Vagina (tissue), 2 donors: ENCODE measurements at regions not wholly inside any gene's neighbourhood (a gene's known extent, or its start where the extent isn't known, plus 50 kb on each side); places are given as distances from the start of the nearest gene placed in this dataset.

ENCODE experiments used
- POLR2AphosphoS5 ChIP-seq, 2 donors: sonication (generic); formaldehyde crosslinking; IDR thresholded peaks; one replicate each; pipeline ENCODE4 v1.9.0; 2017; ENCODE audit warnings: antibody characterized with exemption in 2 of 2, mild to moderate bottlenecking in 2 of 2, low read depth in 1 of 2; ENCODE audit not compliant: insufficient read depth in 1 of 2
- TF ChIP-seq, protein P1 (sequence below), 3 experiments: fragments of 450-650 bp in 2 of 3; fragments of 200-600 bp in 1 of 3; sonication (generic) in 1 of 3; IDR thresholded peaks; one replicate each; pipeline ENCODE4 v1.5.1; 2017 to 2019; ENCODE audit warnings: antibody characterized with exemption in 3 of 3, mild to moderate bottlenecking in 2 of 3, moderate library complexity in 2 of 3

DNA sequence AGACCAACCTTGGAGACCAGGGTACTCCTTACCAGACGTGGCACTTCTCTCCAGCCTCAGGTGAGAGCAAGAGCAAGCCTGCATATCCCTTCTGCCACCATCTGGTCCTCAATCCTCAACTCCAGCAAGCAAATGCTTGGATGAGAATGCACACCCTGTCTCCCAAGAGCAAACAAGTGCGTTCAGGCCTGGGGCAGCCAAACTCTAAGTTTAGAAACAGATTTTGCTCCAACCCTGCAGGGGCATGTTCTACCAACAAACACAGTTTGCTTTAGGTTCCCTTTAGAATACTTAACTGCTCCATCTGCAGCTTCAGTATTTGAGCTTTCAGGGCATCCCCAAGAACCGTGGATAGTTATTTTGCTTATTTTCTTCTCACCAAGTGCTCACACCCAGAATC lies 55.9 kb upstream of the FICD start:
- TF ChIP-seq, protein P1, sequence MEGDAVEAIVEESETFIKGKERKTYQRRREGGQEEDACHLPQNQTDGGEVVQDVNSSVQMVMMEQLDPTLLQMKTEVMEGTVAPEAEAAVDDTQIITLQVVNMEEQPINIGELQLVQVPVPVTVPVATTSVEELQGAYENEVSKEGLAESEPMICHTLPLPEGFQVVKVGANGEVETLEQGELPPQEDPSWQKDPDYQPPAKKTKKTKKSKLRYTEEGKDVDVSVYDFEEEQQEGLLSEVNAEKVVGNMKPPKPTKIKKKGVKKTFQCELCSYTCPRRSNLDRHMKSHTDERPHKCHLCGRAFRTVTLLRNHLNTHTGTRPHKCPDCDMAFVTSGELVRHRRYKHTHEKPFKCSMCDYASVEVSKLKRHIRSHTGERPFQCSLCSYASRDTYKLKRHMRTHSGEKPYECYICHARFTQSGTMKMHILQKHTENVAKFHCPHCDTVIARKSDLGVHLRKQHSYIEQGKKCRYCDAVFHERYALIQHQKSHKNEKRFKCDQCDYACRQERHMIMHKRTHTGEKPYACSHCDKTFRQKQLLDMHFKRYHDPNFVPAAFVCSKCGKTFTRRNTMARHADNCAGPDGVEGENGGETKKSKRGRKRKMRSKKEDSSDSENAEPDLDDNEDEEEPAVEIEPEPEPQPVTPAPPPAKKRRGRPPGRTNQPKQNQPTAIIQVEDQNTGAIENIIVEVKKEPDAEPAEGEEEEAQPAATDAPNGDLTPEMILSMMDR (IDR thresholded peaks at IDR 0.05), result no peak
- TF ChIP-seq POLR2AphosphoS5 (IDR thresholded peaks at IDR 0.05; ENCODE audit: insufficient read depth in 1 of 2, low read depth in 1 of 2), result no peak
